ENCODE measurements at regions not wholly inside any gene's neighbourhood (a gene's known extent, or its start where the extent isn't known, plus 50 kb on each side); places are given as distances from the start of the nearest gene placed in this dataset.

DNA sequence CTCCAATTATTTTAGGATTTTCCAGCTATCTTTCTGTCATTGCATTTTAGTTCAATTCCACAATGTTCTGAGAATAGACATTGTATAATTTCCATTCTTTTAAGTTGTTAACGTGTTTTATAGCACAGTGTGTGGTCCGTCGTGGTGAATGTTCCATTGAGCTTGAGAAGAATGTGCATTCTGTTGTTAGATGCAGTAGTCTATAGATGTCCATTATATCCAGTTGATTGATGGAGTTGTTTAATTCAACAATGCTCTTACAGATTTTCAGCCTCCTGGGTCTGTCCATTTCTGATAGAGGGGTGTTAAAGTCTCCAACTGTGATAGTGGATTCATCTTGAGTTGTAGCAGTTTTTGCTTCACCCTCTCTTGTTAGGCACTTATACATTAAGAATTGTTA is 1587.7 kb upstream of the NUDT12 start:
- Mint-ChIP-seq H3K27me3 (ENCODE audit: low read depth, unreplicated experiment) (no peaks in the 10 kb centered on the region), H3K4me3 (ENCODE audit: unreplicated experiment) (no peak overlapping the region), H3K36me3 (ENCODE audit: low read depth, unreplicated experiment) (no peaks in the 10 kb centered on the region), H3K27ac (ENCODE audit: unreplicated experiment) (no peak overlapping the region), H3K4me1 (ENCODE audit: low read depth, unreplicated experiment) (no peaks in the 10 kb centered on the region), H3K9me3 (ENCODE audit: unreplicated experiment) (no peaks in the 10 kb centered on the region)
- TF ChIP-seq, protein P1, sequence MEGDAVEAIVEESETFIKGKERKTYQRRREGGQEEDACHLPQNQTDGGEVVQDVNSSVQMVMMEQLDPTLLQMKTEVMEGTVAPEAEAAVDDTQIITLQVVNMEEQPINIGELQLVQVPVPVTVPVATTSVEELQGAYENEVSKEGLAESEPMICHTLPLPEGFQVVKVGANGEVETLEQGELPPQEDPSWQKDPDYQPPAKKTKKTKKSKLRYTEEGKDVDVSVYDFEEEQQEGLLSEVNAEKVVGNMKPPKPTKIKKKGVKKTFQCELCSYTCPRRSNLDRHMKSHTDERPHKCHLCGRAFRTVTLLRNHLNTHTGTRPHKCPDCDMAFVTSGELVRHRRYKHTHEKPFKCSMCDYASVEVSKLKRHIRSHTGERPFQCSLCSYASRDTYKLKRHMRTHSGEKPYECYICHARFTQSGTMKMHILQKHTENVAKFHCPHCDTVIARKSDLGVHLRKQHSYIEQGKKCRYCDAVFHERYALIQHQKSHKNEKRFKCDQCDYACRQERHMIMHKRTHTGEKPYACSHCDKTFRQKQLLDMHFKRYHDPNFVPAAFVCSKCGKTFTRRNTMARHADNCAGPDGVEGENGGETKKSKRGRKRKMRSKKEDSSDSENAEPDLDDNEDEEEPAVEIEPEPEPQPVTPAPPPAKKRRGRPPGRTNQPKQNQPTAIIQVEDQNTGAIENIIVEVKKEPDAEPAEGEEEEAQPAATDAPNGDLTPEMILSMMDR (IDR thresholded peaks at IDR 0.05; ENCODE audit: insufficient read depth, low read depth, low read length) = no peak
- TF ChIP-seq EZH2 (IDR thresholded peaks at IDR 0.05; ENCODE audit: insufficient read depth, low read length) = no peak
- Histone ChIP-seq H3K4me2 (ENCODE audit: low read length) (no peak overlapping the region), H4K20me1 (ENCODE audit: insufficient read depth, low read length) (no peaks in the 10 kb centered on the region), H3K9me3 (ENCODE audit: insufficient read depth, low read depth, low read length) (no peaks in the 10 kb centered on the region), H3K4me3 (ENCODE audit: insufficient read depth, low read depth, low read length) (no peak overlapping the region), H2AFZ (ENCODE audit: low read depth, low read length) (no peak overlapping the region), H3K79me2 (ENCODE audit: insufficient read depth, low read length) (no peaks in the 10 kb centered on the region), H3K27ac (ENCODE audit: low read depth, low read length) (no peak overlapping the region), H3K9ac (ENCODE audit: low read length) (no peak overlapping the region), H3K36me3 (ENCODE audit: insufficient read depth, low read length) (no peaks in the 10 kb centered on the region), H3K4me1 (ENCODE audit: insufficient read depth, low read length) (no peaks in the 10 kb centered on the region), H3K27me3 (ENCODE audit: insufficient read depth, low read length) (no peaks in the 10 kb centered on the region)
- DNase-seq (ENCODE audit: low read depth) (no peak), FAIRE-seq (no peak)

DNA sequence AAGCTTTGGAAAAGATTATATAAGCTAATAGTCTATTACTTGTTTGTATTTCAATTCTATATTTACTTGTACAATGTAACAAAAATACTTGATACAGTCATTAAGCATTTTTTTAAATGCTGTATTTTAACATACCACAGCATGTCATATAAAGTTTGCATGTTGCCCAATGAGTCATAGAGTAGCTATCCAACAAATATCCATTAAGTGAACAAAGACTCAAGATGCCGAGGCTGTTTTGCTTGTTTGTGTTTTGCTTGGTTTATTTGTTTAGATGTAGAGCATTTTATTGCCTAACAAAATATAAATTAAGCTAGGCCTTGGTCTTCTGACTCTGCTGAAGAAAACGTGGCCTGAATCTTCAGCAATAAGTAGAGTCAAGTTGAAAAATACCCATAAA is 1584.3 kb upstream of the NUDT12 start:
- Histone ChIP-seq H3K27me3 (ENCODE audit: insufficient read depth, low read length) (no peaks in the 10 kb centered on the region), H3K36me3 (ENCODE audit: insufficient read depth, low read length) (no peaks in the 10 kb centered on the region), H3K4me1 (ENCODE audit: insufficient read depth, low read length) (no peaks in the 10 kb centered on the region), H4K20me1 (ENCODE audit: insufficient read depth, low read length) (no peaks in the 10 kb centered on the region), H3K79me2 (ENCODE audit: insufficient read depth, low read length) (no peaks in the 10 kb centered on the region), H3K9ac (ENCODE audit: low read length) (no peak overlapping the region), H3K4me3 (ENCODE audit: insufficient read depth, low read depth, low read length) (no peak overlapping the region), H3K4me2 (ENCODE audit: low read length) (no peak overlapping the region), H3K27ac (ENCODE audit: low read depth, low read length) (no peak overlapping the region), H3K9me3 (ENCODE audit: insufficient read depth, low read depth, low read length) (no peaks in the 10 kb centered on the region), H2AFZ (ENCODE audit: low read depth, low read length) (no peak overlapping the region)
- Mint-ChIP-seq H3K27ac (ENCODE audit: unreplicated experiment) (no peak overlapping the region), H3K4me3 (ENCODE audit: unreplicated experiment) (no peak overlapping the region), H3K27me3 (ENCODE audit: low read depth, unreplicated experiment) (no peaks in the 10 kb centered on the region), H3K4me1 (ENCODE audit: low read depth, unreplicated experiment) (no peaks in the 10 kb centered on the region), H3K36me3 (ENCODE audit: low read depth, unreplicated experiment) (no peaks in the 10 kb centered on the region), H3K9me3 (ENCODE audit: unreplicated experiment) (no peaks in the 10 kb centered on the region)
- TF ChIP-seq EZH2 (IDR thresholded peaks at IDR 0.05; ENCODE audit: insufficient read depth, low read length) = no peak
- TF ChIP-seq, protein P1 (IDR thresholded peaks at IDR 0.05; ENCODE audit: insufficient read depth, low read depth, low read length) = no peak
- DNase-seq (ENCODE audit: low read depth) (no peak), FAIRE-seq (no peak)

DNA sequence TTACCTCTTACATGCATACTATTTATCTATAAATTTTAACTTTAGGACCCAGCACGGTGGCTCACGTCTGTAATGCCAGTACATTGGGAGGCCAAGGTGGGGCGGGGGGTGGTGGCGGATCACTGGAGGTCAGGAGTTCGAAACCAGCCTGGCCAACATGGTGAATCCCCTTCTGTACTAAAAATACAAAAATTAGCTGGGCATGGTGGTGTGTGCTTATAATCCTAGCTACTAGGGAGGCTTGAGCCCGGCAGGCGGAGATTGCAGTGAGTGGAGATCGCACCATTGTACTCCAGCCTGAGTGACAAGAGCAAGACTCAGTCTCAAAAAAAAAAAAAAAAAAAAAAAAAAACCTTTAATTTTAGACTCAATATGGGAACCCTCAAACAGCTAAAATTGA is 1582.6 kb upstream of the NUDT12 start:
- no peaks in the 10 kb centered on the region for H3K36me3 Mint-ChIP-seq (ENCODE audit: low read depth, unreplicated experiment)
- TF ChIP-seq EZH2 (IDR thresholded peaks at IDR 0.05; ENCODE audit: insufficient read depth, low read length) = no peak
- TF ChIP-seq, protein P1 (IDR thresholded peaks at IDR 0.05; ENCODE audit: insufficient read depth, low read depth, low read length) = no peak
- H3K9me3 Mint-ChIP-seq (ENCODE audit: unreplicated experiment) = no peaks in the 10 kb centered on the region
- no peak overlapping the region for H3K27ac ChIP-seq (ENCODE audit: low read depth, low read length)
- H3K36me3 ChIP-seq (ENCODE audit: insufficient read depth, low read length) = no peaks in the 10 kb centered on the region
- no peaks in the 10 kb centered on the region for H3K4me1 ChIP-seq (ENCODE audit: insufficient read depth, low read length)
- H3K79me2 ChIP-seq (ENCODE audit: insufficient read depth, low read length) = no peaks in the 10 kb centered on the region
- H3K9me3 ChIP-seq (ENCODE audit: insufficient read depth, low read depth, low read length) = no peaks in the 10 kb centered on the region
- FAIRE-seq (no peak), DNase-seq (ENCODE audit: low read depth) (no peak)
- no peaks in the 10 kb centered on the region for H3K27me3 ChIP-seq (ENCODE audit: insufficient read depth, low read length)
- no peak overlapping the region for H2AFZ ChIP-seq (ENCODE audit: low read depth, low read length)
- no peaks in the 10 kb centered on the region for H3K4me1 Mint-ChIP-seq (ENCODE audit: low read depth, unreplicated experiment)
- no peak overlapping the region for H3K4me3 ChIP-seq (ENCODE audit: insufficient read depth, low read depth, low read length)
- H3K4me2 ChIP-seq (ENCODE audit: low read length) = no peak overlapping the region
- H3K27ac Mint-ChIP-seq (ENCODE audit: unreplicated experiment) = no peak overlapping the region
- no peak overlapping the region for H3K4me3 Mint-ChIP-seq (ENCODE audit: unreplicated experiment)
- H3K27me3 Mint-ChIP-seq (ENCODE audit: low read depth, unreplicated experiment) = no peaks in the 10 kb centered on the region
- H4K20me1 ChIP-seq (ENCODE audit: insufficient read depth, low read length) = no peaks in the 10 kb centered on the region
- no peak overlapping the region for H3K9ac ChIP-seq (ENCODE audit: low read length)

Measured in astrocyte (in vitro differentiated cells and primary cell).